Stimulated activated CD8-positive, alpha-beta memory T cell treated with anti-CD3 and anti-CD28 coated beads, Interleukin-4, amount 100 ng/mL, for 24 hours (primary cell): ENCODE measurements at regions not wholly inside any gene's neighbourhood (a gene's known extent, or its start where the extent isn't known, plus 50 kb on each side); places are given as distances from the start of the nearest gene placed in this dataset.
A peak's percentile ranks its signal among the peaks of the same experiment; 100 is the strongest.

Source experiments
- DNase-seq: peaks from one replicate; pipeline ENCODE4 v3.0.0-alpha.2; 2020; ENCODE audit warnings: low read depth

DNA sequence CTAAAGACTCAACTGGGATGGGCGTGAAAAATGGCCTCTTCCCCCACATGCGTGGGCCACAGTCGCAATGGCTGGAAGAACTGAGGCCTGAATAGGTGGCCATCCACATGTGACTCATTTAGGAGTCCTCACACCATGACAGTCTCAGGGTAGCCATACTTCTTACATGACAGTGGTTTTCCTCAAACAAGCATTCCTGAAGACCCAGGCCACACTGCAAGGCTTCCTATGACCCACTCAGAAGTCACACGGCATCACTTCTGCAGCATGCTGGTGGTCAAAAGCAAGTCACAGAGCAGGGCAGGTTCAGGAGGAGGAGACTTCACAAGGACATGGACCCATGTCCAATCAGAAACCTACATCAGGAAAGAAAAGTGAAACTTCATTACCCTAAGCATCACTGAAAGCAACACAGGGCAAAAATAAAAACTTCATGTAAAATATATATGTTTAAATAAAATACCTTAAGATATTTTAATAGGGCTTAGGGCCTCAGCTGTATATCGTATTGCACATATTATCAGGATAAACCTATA is 257.1 kb downstream of the OPA1 start:
- DNase-seq: no peak

DNA sequence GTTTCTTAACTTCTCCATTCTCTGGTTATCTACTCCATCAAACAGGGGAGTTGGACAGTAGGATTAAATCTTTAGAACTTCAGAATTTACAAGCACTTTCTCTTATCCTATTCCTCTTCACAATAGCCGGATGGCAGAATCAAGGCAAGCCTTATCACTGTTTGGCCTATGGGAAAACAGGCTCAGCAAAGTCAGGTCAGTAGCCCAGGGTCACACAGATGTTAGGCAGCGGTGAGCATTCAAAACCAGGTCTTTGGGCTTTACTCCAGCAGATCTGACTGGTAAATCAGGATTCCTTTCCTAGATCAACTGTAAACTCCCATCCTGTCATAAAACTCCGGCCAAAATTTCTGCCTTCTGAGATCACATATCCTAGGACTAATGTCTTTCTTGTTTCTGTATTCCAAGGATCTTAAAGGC is 258.4 kb downstream of the OPA1 start:
- no peak for DNase-seq

DNA sequence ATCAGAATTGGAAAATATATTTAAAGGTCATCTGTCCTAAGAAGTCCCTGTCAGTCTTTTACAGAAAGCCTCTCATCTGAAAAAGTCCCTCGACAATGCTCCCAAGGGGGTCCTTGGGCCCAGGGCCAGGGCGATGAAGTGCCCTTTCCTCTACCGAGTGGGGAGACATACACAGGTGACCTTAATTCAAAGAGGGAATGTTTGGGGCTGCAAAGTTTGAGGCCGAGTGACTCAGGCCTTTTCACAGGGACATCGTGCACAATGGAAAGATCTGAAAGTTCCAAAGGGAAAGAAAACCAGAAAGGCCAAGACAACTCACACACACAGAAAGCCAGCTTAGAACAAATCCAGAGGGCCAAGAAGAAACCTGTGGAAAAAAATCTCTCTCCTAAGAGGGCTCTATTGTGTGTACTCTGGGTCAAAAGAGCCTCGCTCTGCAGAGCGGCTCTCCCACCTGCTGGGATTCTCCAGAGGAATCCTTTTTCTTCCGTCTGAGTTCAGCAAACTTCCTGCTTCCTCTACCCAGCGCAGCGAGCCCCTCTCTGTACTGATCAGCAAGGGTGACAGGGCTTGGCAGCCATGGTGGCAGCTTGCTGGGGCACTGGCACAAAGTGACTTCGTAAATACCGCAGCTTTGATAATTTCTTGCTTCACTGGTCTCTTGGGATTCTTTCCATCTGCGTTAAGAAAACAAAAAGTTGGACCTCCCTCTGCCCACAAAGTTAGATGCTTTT is 259.1 kb downstream of the OPA1 start:
- no peak for DNase-seq

DNA sequence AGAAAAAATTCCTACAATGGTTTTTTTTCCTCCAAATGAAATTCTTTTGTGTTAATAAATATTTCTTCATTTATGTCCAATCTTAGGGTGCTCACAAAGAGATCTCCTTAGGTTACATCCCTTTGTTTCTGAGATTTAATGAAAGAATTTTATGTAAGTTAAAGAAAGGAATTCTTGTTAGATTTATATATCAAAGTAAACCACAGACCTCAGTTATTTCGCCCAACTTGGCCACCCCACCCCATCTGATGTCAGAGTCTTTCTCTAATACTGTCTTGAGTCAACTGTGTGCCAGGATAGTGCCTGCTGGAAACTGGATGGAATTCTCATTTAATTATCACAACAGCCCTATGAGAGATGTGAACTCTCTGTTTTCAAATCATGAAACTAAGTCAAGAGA is 259.9 kb downstream of the OPA1 start:
- DNase-seq: no peak

DNA sequence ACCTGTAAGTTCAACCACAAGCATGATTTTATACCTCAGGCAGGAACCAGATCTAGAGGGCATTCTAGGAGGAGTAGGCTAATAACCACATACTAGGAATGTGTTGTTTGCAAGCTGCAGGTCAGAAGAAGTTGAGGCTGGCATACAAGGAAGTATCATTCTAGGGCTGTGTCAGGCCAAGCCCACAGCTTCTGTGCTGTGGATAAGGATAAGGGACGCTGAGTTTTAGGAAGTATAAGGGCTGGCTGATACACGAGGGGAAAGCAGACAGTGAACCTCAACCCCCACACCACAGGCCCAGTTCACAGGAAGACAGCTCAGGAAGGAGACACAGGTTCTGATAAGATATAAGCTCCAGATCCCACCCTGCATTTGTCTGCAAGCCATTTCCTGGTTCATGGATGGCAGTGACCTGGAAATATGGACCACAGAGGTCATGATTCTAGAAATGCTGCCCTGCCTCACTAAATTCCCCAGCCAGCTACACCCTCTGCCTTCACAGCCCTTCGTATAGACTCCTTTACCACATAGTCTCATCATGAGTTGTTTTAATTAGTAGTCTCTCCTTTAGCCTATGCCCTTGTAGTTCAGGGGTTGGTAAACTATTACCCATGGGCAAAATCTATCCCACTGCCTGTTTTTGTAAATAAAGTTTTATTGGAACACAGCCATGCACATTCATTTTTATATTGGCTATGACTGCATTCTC is 260.7 kb downstream of the OPA1 start:
- no peak for DNase-seq

DNA sequence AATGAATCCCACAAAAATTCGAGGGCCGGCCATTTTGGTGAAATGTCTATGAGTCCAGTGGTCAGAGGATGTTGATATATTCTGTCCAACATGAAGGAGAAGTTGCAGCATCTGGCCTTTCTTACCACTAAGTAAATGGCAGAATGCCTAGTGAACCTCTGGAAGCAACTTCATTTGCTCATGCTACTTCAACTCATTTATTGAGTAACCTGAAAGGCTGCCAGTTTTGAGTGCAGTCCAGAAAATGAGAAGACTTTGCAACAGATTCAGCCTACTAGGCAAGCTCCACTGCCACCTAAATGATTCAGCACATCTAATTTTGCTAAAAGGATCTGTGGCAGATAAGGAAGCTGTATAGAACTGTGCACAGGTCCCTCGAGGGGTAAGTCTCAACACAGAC is 265.0 kb downstream of the OPA1 start:
- no peak for DNase-seq

DNA sequence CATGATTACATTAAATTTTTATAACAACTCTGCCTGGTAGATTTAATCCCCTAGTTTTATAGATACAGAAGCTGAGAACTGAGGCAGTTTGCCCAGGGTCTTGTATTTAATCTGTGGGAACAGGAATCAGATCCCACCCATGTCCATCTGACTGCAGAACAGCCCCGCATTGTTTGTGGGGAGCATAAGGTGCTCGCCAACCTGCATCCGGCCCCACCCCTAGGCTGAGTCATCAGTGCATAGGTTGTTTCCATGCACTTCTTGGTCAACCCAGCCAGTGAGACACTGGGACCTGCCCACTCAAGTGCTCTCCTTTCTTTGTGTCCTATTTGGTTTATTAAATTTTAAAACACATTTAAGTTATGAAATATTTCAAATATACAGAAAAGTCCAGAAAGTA is 266.2 kb downstream of the OPA1 start:
- DNase-seq: no peak

DNA sequence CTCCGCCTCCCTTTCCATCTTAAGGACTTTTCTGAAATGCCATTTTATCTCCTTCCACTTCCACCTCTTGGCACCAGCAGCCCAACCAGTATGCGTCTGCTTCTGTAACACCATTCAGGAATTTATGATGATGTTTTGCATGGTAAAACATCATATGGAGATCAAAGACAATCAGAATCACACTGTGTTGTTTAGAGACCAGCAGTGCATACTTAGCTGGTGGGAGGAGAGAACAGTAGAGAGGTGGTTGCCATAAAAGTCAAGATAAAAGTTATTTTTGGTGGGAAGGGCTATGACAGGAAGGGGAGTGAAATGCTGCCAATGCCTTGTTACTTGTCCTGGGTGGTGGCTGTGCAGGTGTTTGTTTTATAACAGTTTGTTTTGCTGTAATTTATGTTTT is 268.0 kb downstream of the OPA1 start:
- DNase-seq: no peak

DNA sequence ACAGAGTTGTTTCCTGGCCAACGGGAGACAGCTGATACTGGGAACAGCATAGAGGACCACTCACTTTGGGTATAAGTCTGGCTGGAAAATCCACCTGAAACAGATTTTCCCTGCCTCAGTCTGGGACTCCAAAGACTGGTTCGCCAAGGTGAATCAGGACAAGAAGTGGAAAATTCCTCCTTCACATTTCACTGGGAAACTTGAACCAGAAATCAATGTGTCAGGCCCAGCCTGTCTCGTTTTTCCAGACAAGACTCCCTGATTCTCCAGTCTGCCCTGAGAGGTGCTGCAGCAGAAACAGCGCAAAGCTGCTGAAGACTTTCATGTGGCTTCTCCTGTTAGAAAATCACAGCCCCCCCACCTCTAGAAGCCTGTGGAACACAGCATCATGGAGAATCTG is 269.8 kb downstream of the OPA1 start:
- DNase-seq: no peak

DNA sequence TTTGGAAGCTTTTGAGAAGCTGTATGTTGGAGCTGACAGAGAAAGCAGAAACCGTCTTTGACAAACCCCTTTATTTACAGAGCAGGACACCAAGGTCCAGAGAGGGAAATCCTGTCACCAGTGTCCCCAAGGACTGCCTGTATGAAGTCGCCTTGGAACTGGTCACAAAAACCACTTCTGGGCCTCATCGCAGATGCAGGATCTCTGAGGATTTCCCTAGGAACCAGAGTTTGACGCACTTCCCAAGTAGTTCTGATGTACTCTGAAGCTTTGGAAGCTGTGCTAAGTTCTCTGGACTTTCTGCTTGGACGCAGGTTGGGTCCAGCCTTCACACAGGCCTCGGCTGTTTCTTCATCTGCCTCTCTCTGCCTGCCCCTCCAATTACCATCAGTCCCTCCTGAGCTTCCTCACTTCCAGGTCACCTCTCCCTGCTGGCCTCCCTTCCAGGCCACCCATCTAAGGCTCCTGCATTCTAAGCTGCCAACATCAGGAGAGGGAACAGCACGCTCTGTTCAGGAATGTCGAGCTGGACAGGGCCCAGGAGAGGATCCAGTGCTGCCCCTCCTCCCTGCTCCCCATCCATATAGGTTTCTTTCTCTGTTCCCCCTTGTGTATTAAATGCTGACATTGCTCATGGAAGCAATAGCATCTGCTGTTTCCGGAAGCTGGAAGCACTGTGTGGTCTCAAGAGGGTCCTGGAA is 270.8 kb downstream of the OPA1 start:
- no peak for DNase-seq

DNA sequence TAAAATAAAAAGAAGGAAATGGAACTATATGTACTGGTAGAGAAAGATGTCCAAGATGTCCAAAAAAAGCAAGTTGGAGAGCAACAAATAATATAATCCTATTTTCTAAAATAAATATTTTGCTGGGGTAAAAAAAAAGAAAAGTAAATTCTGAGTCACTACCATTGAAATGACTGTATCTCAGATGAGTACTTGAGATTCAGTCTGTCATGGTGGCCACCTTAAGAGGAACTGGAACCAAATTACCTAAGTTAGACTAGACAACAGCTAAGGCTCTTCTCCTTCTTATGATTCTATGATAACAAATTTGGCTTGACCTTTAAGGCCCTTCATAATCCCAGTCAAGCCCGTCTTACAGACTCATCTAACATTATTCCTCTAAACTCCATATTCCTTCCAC is 270.6 kb upstream of the HES1 start:
- DNase-seq: no peak

DNA sequence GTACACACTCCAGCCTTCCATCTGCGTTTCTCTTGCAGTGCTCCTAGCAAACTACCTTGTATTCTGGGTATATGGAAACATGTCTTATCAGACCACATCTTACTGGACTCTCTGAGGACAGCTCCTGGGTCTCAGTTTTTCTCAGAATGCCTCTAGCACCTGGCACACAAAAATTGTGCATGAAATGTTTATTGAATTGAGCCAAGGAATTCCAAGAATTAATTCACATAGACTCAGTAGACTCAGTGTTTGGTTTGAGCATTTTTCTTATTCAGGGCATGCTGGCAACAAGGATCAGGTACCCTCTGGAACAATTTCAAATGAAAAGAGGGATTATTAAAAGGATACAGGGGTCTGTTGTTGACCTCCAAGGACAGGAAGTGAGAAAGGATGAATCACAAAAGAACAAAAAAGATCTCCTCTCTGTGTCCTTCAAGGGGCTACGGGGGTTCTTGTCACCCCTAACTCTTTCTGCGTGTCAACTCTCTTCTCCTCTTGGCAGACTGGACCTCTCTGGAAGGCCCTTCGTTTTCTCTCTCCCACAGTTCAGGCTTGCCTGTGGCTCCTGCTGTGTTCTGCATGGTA is 270.0 kb upstream of the HES1 start:
- DNase-seq: no peak

DNA sequence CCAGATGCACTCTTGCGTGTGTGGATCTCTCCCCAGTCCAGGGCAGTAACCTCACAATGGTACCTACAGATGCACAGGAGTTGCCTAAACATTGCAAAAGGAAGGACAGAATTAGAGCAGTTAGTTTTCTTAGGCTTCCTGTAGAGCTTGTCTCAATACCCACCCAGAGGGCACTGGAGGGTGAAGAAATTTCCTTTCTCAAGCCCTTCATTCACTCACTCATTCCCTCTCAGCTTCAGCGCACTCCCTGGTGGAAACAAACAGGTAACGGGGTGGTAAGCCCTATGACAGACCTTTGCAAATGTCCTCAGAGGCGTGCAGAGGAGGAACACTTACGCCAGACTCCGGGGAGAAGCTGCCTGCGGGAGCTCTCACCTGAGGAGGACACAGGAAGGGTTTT is 267.4 kb upstream of the HES1 start:
- DNase-seq: no peak

DNA sequence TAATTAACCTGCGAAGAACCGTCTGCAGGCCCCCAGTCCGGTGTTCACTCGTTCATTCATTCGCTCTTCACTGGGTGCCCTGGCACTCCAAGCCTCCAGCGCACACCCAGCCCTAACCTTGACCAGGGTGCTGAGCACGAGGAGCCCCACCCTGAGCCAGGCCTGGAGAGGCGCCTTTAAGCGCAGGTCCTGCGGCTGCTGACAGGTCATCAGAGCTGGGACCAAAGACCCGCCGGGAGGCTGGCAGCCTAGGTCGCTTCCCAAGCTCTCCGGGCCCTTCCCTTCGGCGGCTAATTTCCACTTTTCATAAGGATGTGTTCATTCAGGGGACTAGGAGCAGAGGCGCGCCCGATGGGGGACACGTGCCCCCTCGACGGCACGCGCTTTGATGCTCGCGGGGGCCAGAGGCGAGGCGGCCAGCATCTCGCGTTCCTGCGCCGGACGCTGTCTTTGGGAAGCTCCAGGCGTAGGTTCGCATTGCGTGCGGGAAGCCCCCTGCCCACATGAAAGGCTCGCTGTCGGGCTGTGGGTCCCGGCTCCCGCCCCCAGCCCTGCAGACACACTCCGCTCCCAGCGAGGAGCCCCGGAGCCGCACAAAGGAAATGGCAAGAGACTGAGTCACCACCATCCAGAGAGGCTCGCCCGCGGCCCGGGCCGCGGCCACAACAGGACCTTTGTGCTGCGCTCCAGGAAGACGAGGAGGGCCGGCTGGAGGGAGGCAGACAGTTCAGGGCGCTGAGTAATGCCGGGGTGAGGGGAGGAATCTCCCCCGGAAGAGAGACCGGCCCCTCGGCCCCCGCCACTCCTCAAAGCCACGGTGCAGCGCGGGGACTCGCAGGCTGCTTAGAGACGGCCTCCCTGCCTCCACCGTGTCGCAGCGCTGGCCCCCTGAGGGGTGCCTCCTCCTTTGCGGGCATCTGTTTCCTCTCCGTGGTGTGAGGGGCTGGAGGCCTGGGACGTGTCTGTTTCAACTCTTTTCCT is 266.4 kb upstream of the HES1 start:
- DNase-seq: peak; percentile 15

DNA sequence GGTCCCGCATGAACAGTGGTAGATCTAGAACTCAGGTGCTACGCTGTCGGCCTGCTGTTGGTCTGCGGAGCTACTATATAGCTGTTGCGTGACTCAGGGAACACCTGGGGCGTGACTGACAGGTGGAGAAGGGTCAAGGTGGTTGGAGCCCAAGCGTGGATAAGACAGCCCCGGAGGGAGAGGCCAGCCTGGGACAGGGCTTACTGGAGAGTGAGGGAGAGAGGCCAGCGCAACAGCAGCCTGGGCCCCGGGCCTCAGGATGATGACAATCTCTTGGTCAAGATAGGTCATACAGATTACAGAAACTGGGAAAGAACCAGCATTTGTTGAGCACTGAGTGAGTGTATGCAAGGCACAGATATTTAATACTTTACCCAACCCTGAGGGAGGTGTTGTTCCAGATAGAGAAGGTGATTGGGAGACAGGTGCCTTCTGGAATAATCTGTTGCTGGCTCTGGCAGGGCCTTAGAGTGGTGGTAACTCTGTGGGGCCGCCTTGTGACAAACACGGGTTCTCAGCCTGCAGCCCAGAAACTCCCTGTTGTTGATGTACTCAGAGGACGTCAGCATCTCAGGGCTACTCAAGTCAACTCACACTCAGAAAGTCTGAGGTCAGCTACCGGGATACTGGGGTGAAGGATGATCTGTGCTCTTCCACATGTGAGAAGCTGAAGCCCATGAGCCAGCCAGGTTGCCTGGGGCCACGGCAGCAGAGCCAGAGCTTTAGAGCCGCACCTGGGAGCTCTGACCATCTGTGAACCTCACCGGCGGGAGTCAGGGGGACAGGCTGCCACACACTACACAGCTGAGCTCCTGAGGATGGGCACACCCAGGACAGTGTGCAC is 265.4 kb upstream of the HES1 start:
- DNase-seq: no peak

DNA sequence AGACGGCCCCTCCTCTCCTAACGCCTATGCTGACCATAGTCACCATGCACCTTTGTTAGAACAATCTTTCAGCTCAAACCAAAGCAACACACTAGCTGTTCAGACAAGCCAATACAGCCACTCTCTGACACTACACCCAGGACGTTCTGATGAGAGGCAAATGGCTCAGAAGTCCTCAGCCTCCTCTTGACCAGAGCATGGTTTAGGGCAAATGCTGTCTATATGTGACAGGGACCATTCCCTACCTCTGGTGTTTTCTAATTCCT is 264.8 kb upstream of the HES1 start:
- DNase-seq: no peak

DNA sequence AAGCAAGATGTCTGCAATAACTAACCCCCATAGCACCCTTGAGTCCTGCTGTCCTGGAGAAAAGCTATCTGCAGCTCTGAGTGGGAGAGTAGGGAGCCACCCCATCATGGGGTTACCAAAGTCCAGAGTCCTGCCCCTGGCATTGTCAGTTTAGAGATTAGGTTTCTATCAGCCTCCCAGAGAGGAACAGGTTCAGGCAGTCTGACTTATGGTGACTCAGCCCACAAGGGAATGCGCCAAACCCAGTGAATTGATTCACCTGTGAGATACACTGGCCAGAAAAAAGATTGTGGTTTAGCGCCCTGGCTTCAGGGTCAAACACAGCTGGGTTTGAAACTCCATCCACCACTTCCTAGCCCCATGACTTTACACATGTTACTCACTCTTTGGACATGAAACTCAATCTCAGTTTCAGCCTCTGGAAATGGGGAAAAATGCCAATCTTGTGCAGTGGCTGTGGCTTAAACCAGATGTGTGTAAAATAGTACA is 263.6 kb upstream of the HES1 start:
- no peak for DNase-seq

DNA sequence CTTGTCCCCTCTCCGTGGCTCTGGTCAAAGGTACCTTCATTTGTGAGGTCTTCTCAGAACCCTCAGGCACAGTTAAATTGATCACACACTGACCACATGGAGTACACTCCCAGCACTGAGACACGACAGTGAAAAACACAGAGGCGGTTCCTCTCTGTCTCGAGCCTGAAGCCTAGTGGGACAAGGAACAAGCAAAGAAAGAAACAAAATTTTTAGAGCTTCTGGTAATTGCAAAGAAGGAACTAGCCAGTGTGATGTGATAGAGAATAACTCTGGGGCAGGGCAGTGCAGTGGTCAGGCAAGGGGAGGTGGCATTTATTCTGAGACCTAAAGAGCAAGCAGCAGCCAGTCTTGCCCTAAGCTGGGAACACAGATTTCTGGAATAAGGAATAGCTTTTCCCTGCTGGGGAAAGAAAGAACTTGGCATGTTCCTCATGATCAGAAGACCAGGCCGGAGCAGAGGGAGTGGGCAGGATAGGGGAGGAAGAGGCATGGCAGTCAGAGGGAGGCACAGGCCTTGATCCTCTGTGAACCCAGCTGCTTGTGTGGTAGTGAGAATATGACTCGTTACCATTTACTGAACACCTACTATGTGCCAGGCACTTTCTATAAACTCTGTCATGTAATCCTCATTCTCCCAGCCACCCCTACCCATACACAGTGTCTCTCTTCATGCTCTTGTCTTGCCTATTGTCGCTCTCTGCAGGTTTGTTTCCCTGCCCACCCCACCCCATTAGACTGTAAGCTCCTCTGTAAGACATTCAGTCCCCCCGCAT is 262.3 kb upstream of the HES1 start:
- DNase-seq: no peak

DNA sequence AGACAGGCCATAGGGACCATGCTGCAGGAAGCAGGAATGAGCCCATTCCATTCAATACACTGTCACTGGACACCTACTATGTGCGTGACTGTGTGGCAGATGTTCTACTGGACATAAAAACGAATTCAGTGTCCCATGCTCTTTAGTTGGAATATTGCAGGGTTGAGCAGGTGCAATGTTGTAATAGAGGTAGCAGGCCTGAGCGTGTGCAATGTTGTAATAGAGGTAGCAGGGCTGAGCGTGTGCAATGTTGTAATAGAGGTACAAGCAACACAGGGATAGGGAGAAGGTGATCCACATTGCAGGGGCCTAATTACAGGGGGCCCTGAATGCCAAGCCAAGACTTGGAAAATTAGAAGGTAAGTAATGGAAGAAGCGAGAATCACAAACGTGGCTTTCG is 261.4 kb upstream of the HES1 start:
- no peak for DNase-seq
